Ovary (tissue), 7 donors: ENCODE measurements at regions not wholly inside any gene's neighbourhood (a gene's known extent, or its start where the extent isn't known, plus 50 kb on each side); places are given as distances from the start of the nearest gene placed in this dataset.
"Not testable (repeated sequence)": the region's sequence is repeated elsewhere in the genome, so short reads cannot be mapped to it uniquely, and the experiment has no call there.

ENCODE experiments used
- DNase-seq, 5 donors: peaks; one replicate each; pipeline ENCODE4 v3.0.0-alpha.2; 2019 to 2020
- H3K27ac ChIP-seq, 2 donors: fragments of 200-600 bp; one replicate each; pipeline versions ENCODE4 v1.5.1 to v1.8.0; 2019 to 2022
- H3K27me3 ChIP-seq: fragments of 200-600 bp; one replicate; pipeline ENCODE4 v1.8.0; 2022
- H3K36me3 ChIP-seq: fragments of 200-600 bp; sonication (generic); one replicate; pipeline ENCODE4 v1.5.1; 2019
- H3K4me1 ChIP-seq: one replicate; pipeline ENCODE4 v1.8.1; 2013; ENCODE audit warnings: mild to moderate bottlenecking, moderate library complexity; ENCODE audit not compliant: insufficient read depth
- H3K4me3 ChIP-seq: fragments of 200-600 bp; sonication (generic); one replicate; pipeline ENCODE4 v1.5.1; 2017
- H3K9me3 ChIP-seq, 2 donors: fragments of 200-600 bp in 1 of 2; sonication (generic) in 1 of 2; one replicate each; pipeline versions ENCODE4 v1.5.1 to v1.8.1; 2013 to 2019; ENCODE audit warnings: mild to moderate bottlenecking in 1 of 2, moderate library complexity in 1 of 2
- EP300 ChIP-seq: sonication (generic); formaldehyde crosslinking; IDR thresholded peaks from one replicate; pipeline ENCODE4 v1.6.1; 2017; ENCODE audit warnings: antibody characterized with exemption
- POLR2A ChIP-seq: fragments of 450-650 bp; IDR thresholded peaks from one replicate; pipeline ENCODE4 v1.6.1; 2017; ENCODE audit warnings: antibody characterized with exemption, mild to moderate bottlenecking, moderate library complexity
- WGBS, 3 donors: extraction: QIAGEN DNeasy Blood & Tissue Kit in 1 of 3; methylation state at CpG; one replicate each; pipeline versions ENCODE4 v1.1.5 to v1.1.7; 2013 to 2017; 5-methylcytosine and 5-hydroxymethylcytosine counted together
- intact Hi-C, 4 donors: fragments of 100-400 bp; cut with DNase I; formaldehyde crosslinking; loops; one replicate each; pipeline versions ENCODE4 v1.11.0 to v1.15.1; 2022 to 2023
- TF ChIP-seq, protein P1 (sequence below), 3 donors: fragments of 450-650 bp in 2 of 3; fragments of 200-600 bp in 1 of 3; IDR thresholded peaks; one replicate each; pipeline versions ENCODE4 v1.5.1 to v1.8.0; 2016 to 2022; ENCODE audit warnings: antibody characterized with exemption in 3 of 3, mild to moderate bottlenecking in 1 of 3
- donor health status: DM: no; HTN: no; CAD: no; lungs with moderate emphysema.
- donor health status: DM: no; HTN: no; CAD: no.
- donor health status: Bipolar disorder and iron deficiency.
- donor health status: DM: no; HTN: no; CAD: no.
- donor health status: DM: yes; HTN: yes; CAD: no.

DNA sequence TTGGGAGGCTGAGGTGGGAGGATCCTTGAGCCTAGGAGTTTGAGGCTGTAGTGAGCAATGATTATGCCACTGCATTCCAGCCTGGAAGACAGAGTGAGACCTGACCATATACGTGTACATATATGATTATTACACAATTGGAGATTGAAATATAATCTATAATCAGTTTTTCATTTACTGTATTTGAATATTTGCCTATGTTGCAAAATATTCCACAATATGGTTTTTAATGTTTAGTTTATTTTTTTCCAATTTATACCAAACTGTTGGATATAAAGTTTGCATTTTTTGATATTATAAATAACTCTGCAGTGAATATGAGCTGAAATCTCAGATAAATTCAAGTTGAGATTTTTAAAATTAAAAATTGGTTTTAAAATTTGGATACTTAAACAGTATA lies 79.6 kb upstream of the SIRPG start:
- Histone ChIP-seq H3K27me3 (no peaks in the 10 kb centered on the region), H3K4me1 (no peaks in the 10 kb centered on the region), H3K27ac (no peak overlapping the region), H3K36me3 (no peaks in the 10 kb centered on the region), H3K9me3 (no peaks in the 10 kb centered on the region), H3K4me3 (no peak overlapping the region)
- intact Hi-C loops, result no loop called here
- TF ChIP-seq POLR2A (no peak), EP300 (no peak)
- TF ChIP-seq, protein P1, sequence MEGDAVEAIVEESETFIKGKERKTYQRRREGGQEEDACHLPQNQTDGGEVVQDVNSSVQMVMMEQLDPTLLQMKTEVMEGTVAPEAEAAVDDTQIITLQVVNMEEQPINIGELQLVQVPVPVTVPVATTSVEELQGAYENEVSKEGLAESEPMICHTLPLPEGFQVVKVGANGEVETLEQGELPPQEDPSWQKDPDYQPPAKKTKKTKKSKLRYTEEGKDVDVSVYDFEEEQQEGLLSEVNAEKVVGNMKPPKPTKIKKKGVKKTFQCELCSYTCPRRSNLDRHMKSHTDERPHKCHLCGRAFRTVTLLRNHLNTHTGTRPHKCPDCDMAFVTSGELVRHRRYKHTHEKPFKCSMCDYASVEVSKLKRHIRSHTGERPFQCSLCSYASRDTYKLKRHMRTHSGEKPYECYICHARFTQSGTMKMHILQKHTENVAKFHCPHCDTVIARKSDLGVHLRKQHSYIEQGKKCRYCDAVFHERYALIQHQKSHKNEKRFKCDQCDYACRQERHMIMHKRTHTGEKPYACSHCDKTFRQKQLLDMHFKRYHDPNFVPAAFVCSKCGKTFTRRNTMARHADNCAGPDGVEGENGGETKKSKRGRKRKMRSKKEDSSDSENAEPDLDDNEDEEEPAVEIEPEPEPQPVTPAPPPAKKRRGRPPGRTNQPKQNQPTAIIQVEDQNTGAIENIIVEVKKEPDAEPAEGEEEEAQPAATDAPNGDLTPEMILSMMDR (IDR thresholded peaks at IDR 0.05), result no peak
- DNase-seq, result no peak
- 74 to 87% (median 81%) methylated on average over 1 of the region's 1 CpG for WGBS, 3 donors

DNA sequence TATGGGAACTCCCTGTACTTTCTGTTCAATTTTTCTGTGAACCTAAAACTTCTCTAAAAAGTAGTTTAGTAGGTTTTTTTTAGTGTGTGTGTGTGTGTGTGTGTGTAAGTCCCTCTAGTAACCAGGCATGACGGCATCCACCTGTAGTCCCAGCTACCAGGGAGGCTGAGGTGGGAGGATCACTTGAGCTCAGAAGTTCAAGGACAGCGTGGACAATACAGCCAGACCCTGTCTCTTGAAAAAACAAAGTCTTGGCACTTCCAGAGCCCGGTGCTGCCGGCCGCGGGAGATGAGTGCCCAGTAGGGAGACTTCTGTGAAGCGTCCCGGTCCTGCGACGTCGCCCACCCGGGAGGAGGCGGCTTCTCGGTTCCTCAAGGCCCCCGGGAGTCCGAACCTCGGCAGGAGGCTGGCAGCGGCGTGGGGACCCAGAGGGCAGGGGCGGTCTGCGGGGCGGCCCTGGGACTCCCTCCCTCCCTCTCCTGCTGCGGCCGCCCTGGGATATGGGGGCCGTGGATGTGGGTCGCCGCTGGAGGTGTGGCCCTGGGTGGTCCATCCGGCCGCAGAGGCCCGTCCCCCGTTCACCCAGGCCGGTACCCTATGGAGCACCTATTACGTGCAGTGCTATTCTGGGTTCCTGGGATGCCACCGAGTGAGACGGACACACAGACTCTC lies 78.0 kb upstream of the SIRPG start:
- TF ChIP-seq, protein P1 (IDR thresholded peaks at IDR 0.05), result no peak
- WGBS, 3 donors, result 73 to 76% (median 74%) methylated on average over 34 to 35 of the region's 35 CpGs
- intact Hi-C loops, result no loop called here
- Histone ChIP-seq H3K27ac (no peak overlapping the region), H3K27me3 (no peaks in the 10 kb centered on the region), H3K4me3 (no peak overlapping the region), H3K36me3 (no peaks in the 10 kb centered on the region), H3K4me1 (no peaks in the 10 kb centered on the region), H3K9me3 (no peaks in the 10 kb centered on the region)
- DNase-seq, result no peak

DNA sequence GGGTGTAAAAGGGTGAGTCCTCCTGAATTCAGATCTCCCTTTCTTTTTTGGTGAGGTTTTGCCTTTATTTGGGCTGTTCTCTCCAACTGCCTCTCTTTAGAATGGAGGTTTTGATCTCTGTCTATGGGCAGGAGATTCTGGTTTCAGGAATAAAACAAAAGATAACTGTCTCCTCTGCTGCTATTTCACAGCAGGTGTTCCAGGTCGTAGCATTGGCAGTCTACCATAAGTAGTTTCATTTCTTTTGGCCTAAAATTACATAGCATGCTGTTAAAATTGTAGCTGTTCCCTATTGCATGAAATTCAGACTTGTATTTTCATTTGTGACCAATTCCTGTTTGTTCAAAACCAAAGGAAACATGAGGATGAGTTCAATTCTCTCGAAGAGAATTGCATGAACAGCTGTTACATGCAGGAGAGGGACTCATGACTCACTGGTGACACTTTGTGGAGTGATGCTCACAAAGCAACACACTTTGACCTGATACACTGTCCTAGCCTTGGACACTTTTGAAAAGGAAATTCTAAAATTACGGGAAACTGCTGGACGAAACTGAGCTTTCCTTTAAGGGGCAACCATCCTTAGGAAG lies 76.8 kb upstream of the SIRPG start:
- H3K27me3 ChIP-seq, result no peaks in the 10 kb centered on the region
- intact Hi-C loops, result no loop called here
- DNase-seq, result no peak

DNA sequence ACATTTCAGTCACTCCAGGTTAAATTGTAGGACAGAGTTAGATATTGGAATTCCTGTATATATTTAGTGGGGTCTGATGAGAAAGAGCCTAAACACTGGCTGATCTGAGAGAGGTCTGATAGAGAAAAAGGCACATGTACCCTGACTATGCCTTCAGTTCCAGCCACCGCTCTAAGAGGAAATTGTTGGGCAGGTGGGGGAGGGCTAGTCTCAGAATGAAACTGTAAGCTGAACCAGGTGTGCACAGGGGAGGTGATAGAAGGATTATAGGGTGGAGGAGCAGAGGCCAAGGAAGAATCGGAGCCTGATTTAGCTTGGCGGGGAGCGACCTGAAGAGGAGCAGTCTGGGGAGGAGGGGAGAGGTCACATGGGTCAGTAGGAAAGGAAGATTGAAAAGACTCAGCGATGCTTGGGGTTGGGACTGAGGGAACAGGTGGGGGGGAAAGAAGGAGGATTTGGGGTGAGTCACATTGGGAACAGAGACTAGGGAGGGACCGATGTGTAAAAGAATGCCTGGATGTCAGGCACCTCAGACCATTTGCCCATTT lies 74.3 kb upstream of the SIRPG start:
- intact Hi-C loops, DNase-seq: not testable (repeated sequence)
- WGBS, 3 donors, result 71 to 72% (median 71%) methylated on average over 6 of the region's 6 CpGs

More for the DNA sequence above, 76.8 kb upstream of the SIRPG start:
- TF ChIP-seq, protein P1 (IDR thresholded peaks at IDR 0.05), result no peak
- no peak for TF ChIP-seq POLR2A
- TF ChIP-seq EP300, result no peak
- Histone ChIP-seq H3K4me3 (no peak overlapping the region), H3K9me3 (no peaks in the 10 kb centered on the region), H3K4me1 (no peaks in the 10 kb centered on the region), H3K36me3 (no peaks in the 10 kb centered on the region), H3K27ac (no peak overlapping the region)
- 40 to 48% (median 45%) methylated on average over 4 of the region's 4 CpGs for WGBS, 3 donors

DNA sequence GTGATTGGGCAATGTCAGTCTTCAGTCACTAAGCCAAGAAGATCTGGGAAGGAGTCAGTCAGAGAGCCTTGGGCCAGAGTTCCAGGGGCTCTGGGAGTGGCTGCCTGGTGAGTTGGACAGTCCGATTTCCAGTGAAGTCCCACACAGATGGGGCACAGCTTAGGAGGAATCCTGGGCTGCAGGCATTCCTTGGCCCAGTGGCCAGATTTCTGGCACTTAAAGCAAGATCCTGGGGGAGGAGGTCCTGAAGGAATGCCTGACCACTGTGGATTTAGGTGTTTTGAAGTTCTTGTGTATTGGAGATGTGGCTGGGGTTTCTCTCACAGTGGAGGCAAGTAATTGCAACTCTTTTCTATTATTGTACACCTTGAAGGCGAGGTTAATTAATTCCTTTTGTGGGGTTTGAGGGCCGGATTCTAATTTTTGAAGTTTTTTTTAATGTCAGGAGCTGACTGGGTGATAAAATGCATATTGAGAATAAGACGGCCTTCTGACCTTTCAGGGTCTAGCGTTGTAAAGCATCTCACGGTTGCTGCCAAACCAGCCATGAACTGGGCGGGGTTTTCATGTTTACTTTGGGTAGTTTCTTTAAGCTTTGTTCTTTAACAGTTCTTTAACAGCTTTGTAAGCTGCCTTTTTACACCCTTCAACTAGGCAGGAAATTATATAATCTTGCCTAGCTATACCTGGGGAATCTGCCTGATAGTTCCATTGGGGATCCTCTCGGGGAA lies 73.6 kb upstream of the SIRPG start:
- 49 to 52% (median 51%) methylated on average over 8 of the region's 8 CpGs for WGBS, 3 donors
- H3K4me3 ChIP-seq, intact Hi-C loops, H3K9me3 ChIP-seq, H3K27ac ChIP-seq, H3K36me3 ChIP-seq, H3K4me1 ChIP-seq, DNase-seq, H3K27me3 ChIP-seq: not testable (repeated sequence)

More for the DNA sequence above, 74.3 kb upstream of the SIRPG start:
- H3K4me1 ChIP-seq, H3K27me3 ChIP-seq, H3K9me3 ChIP-seq, H3K4me3 ChIP-seq, H3K27ac ChIP-seq, H3K36me3 ChIP-seq: not testable (repeated sequence)

GRCh38 chr20:1727303-1727702 lies 69.7 kb upstream of the SIRPG start:
- H3K27ac ChIP-seq, H3K9me3 ChIP-seq, intact Hi-C loops, H3K27me3 ChIP-seq, H3K4me1 ChIP-seq, H3K4me3 ChIP-seq, DNase-seq, H3K36me3 ChIP-seq: not testable (repeated sequence)
- WGBS, 3 donors, result 44 to 52% (median 46%) methylated on average over 3 of the region's 3 CpGs
